ENCODE measurements at regions not wholly inside any gene's neighbourhood (a gene's known extent, or its start where the extent isn't known, plus 50 kb on each side); places are given as distances from the start of the nearest gene placed in this dataset.

DNA sequence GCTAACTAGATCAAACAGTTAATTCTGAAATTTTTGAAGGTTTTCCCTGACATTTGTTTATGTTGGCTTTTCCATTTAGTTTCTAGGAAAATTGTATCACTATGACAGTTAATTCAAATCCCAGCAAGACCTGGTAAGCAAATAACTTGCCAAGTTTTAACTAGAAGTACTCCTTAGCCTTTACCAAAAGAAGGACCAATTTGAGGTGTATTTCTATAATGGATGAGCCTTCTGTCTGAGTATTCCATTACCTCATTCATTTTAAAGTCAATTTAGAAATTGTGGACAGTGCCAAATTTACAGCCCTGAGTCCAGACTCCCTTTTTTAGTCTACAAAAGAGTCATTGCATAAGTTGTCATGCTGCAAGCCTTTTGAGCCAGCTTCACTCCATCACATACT, 687.6 kb downstream of the CETN3 start:
- TF ChIP-seq, protein P1, sequence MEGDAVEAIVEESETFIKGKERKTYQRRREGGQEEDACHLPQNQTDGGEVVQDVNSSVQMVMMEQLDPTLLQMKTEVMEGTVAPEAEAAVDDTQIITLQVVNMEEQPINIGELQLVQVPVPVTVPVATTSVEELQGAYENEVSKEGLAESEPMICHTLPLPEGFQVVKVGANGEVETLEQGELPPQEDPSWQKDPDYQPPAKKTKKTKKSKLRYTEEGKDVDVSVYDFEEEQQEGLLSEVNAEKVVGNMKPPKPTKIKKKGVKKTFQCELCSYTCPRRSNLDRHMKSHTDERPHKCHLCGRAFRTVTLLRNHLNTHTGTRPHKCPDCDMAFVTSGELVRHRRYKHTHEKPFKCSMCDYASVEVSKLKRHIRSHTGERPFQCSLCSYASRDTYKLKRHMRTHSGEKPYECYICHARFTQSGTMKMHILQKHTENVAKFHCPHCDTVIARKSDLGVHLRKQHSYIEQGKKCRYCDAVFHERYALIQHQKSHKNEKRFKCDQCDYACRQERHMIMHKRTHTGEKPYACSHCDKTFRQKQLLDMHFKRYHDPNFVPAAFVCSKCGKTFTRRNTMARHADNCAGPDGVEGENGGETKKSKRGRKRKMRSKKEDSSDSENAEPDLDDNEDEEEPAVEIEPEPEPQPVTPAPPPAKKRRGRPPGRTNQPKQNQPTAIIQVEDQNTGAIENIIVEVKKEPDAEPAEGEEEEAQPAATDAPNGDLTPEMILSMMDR (IDR thresholded peaks at IDR 0.05) = no peak
- no peak for TF ChIP-seq POLR2A (IDR thresholded peaks at IDR 0.05)
